ENCODE measurements at regions not wholly inside any gene's neighbourhood (a gene's known extent, or its start where the extent isn't known, plus 50 kb on each side); places are given as distances from the start of the nearest gene placed in this dataset.

GRCh38 chr3:127053450-127053849, 70.5 kb downstream of the PLXNA1 start:
- Histone ChIP-seq H4K8ac (replicated peaks; ENCODE audit: insufficient read length, low read depth, low read length) (no peak overlapping the region), H2AK5ac (ENCODE audit: insufficient read length, low read length) (no peak overlapping the region), H3K23ac (ENCODE audit: insufficient read length, low read depth, low read length) (no peak overlapping the region), H3K4ac (ENCODE audit: low read depth, low read length) (no peak overlapping the region), H3K18ac (ENCODE audit: insufficient read length, low read depth, low read length) (no peak overlapping the region), H2BK12ac (ENCODE audit: insufficient read length, low read depth, low read length) (no peak overlapping the region), H3K4me2 (ENCODE audit: insufficient read depth, insufficient read length, low read length) (no peak overlapping the region), H3T11ph (ENCODE audit: low read length) (no peak overlapping the region), H3K56ac (ENCODE audit: insufficient read length, low read depth, low read length) (no peak overlapping the region), H3K9me3 (ENCODE audit: control insufficient read depth, low read depth, low read length) (peaks cover 3% of the 10 kb centered on the region), H3K27ac (ENCODE audit: insufficient read length, low read depth, low read length) (no peak overlapping the region), H3K79me1 (ENCODE audit: insufficient read depth, low read depth, low read length, poor library complexity, severe bottlenecking) (no peaks in the 10 kb centered on the region), H2BK5ac (ENCODE audit: insufficient read length, low read length) (no peak overlapping the region), H2BK20ac (ENCODE audit: low read depth, low read length, poor library complexity, severe bottlenecking) (no peak overlapping the region), H2BK15ac (ENCODE audit: low read depth, low read length) (no peak overlapping the region), H3K14ac (ENCODE audit: insufficient read depth, low read length) (no peak overlapping the region), H3K23me2 (ENCODE audit: insufficient read length, low read depth, low read length, poor library complexity, severe bottlenecking) (no peaks in the 10 kb centered on the region), H2AFZ (ENCODE audit: low read length) (no peak overlapping the region), H2BK120ac (ENCODE audit: low read depth, low read length, poor library complexity, severe bottlenecking) (no peak overlapping the region), H4K20me1 (ENCODE audit: control insufficient read depth, insufficient read depth, insufficient read length) (no peaks in the 10 kb centered on the region), H4K91ac (ENCODE audit: insufficient read length, low read depth, low read length) (no peak overlapping the region), H3K27me3 (ENCODE audit: insufficient read depth, low read length) (no peaks in the 10 kb centered on the region; the same call in 1 of the 2 replicates), H3K79me2 (ENCODE audit: insufficient read depth, low read length) (no peaks in the 10 kb centered on the region), H3K4me1 (ENCODE audit: insufficient read depth, low read length) (no peaks in the 10 kb centered on the region), H4K5ac (ENCODE audit: insufficient read length, low read depth, low read length) (no peak overlapping the region), H3K9ac (ENCODE audit: extremely low read depth, insufficient read length, low read length) (no peak overlapping the region)
- no peak overlapping the region for H3K4me3 Mint-ChIP-seq
- peaks cover 12% of the 10 kb centered on the region for H3K27me3 Mint-ChIP-seq (ENCODE audit: low read depth)
- H3K4me1 Mint-ChIP-seq = peaks cover 4 to 15% of the 10 kb centered on the region in 2 experiments; a peak in 3 of 4 replicates
- no peak for DNase-seq
- peaks cover 3 to 20% (median 5%) of the 10 kb centered on the region in 3 experiments; a peak in 5 of 7 replicates for H3K36me3 Mint-ChIP-seq (ENCODE audit: insufficient read depth in 1 of 3, low read depth in 3 of 3)
- TF ChIP-seq CTCF (conservative IDR thresholded peaks at IDR 0.05) = no peak
- H3K27ac Mint-ChIP-seq = no peak overlapping the region
- peaks cover 20 to 22% of the 10 kb centered on the region in 2 experiments for H3K9me3 Mint-ChIP-seq
- no CpG with 5 or more reads among the region's 5 CpGs for WGBS (ENCODE audit: extremely low coverage, insufficient read length, low lambda C conversion rate)

Measured in H9 (cell line).